ENCODE measurements at regions not wholly inside any gene's neighbourhood (a gene's known extent, or its start where the extent isn't known, plus 50 kb on each side); places are given as distances from the start of the nearest gene placed in this dataset.
A peak's percentile ranks its signal among the peaks of the same experiment; 100 is the strongest.

DNA sequence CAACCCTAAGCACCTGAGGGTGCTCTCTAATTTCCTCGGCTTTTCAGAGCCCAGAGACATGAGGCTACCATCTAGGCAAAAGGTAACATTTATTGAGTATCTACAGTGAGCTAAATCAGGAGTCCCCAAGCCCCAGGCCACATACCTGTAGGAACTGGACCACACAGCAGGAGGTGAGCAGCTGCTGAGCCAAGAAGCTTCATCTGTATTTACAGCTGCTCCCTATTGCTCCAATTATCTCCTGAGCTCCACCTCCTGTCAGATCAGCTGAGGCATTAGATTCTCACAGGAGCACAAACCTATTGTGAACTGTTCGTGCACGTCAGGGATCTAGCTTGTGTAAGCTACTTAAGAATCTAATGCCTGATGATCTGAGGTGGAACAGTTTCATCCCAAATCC, 70.2 kb downstream of the RND3 start:
- Histone ChIP-seq H3K9me3 (no peaks in the 10 kb centered on the region), H3K4me3 (no peak overlapping the region), H3K4me1 (no peaks in the 10 kb centered on the region), H3K36me3 (no peaks in the 10 kb centered on the region), H3K27ac (no peak overlapping the region), H3K27me3 (no peaks in the 10 kb centered on the region)
- 76 to 84% methylated on average over 3 of the region's 3 CpGs for WGBS, 2 donors
- DNase-seq (no peak), FAIRE-seq (no peak), ATAC-seq (no peak)
- intact Hi-C loops (cut with DNase I): no loop called here
- TF ChIP-seq, protein P1, sequence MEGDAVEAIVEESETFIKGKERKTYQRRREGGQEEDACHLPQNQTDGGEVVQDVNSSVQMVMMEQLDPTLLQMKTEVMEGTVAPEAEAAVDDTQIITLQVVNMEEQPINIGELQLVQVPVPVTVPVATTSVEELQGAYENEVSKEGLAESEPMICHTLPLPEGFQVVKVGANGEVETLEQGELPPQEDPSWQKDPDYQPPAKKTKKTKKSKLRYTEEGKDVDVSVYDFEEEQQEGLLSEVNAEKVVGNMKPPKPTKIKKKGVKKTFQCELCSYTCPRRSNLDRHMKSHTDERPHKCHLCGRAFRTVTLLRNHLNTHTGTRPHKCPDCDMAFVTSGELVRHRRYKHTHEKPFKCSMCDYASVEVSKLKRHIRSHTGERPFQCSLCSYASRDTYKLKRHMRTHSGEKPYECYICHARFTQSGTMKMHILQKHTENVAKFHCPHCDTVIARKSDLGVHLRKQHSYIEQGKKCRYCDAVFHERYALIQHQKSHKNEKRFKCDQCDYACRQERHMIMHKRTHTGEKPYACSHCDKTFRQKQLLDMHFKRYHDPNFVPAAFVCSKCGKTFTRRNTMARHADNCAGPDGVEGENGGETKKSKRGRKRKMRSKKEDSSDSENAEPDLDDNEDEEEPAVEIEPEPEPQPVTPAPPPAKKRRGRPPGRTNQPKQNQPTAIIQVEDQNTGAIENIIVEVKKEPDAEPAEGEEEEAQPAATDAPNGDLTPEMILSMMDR (IDR thresholded peaks at IDR 0.05): no peak

DNA sequence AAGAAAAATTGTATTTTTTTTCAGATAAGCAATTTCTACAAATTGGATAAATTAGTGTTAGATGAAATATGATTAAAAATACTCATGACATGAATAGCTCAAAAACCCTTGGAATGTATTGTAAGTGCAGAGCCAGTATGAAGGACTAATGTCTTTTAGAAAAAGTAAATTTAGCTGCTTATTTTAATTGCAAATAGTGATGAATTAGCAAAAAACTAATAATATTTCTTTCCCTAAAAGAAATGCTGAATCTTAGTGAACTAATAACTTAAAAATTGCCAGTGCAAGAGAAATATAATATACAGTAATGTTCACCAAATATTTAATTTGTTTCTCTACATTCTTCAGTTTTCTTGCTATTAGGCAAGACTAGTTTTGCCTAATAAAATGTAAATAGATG, 72.4 kb downstream of the RND3 start:
- no peak for FAIRE-seq
- ATAC-seq: no peak
- Histone ChIP-seq H3K36me3 (no peaks in the 10 kb centered on the region), H3K27me3 (no peaks in the 10 kb centered on the region), H3K4me1 (no peaks in the 10 kb centered on the region), H3K4me3 (no peak overlapping the region), H3K27ac (no peak overlapping the region), H3K9me3 (no peaks in the 10 kb centered on the region)
- DNase-seq: no peak
- intact Hi-C loops (cut with DNase I): no loop called here
- TF ChIP-seq, protein P1 (IDR thresholded peaks at IDR 0.05): no peak

DNA sequence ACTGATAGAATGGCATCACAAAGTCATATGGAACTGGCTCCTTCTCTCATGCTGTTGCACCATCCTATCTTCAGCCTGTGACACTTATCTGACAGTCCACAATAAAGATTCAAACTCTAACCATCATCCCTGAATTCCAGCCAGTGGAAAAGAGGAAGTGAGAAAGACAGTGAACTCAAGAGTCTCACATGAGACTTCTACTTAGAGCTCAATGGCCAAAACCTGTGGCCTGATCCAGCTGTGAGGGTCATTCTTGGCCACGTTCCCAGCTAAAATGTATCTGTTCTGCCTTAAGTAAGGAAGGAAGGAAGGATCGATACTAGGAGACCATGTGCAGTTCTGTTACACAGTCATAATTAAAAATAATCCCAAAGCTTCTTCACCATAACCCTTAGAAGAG, 73.6 kb downstream of the RND3 start:
- no peak overlapping the region for H3K27ac ChIP-seq
- H3K27me3 ChIP-seq: no peaks in the 10 kb centered on the region
- no peaks in the 10 kb centered on the region for H3K4me1 ChIP-seq
- H3K36me3 ChIP-seq: no peaks in the 10 kb centered on the region
- WGBS, 2 donors: 57 to 78% methylated on average over 2 of the region's 2 CpGs
- intact Hi-C loops (cut with DNase I): no loop called here
- FAIRE-seq (no peak), ATAC-seq (no peak), DNase-seq (no peak)
- TF ChIP-seq, protein P1 (IDR thresholded peaks at IDR 0.05): no peak
- H3K4me3 ChIP-seq: no peak overlapping the region
- H3K9me3 ChIP-seq: no peaks in the 10 kb centered on the region

DNA sequence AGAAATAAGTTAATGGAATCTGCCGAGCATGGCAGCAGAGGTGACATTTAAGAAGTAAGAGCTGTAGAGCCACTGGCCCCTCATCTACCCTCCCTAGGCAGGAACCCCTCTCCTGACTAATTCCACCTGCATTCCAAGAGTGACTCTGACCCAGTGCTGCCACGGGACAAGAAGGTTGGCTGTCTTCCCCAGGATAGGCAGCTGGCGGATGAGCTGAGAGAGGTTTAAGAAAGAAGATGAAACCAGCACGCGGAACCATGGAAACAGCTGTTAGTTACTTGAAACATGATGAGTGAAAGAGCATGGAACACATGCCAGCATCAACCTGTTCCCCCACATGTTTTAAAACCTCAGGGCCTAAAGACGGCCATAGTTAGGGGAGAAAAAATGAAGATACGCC, 74.1 kb downstream of the RND3 start:
- Histone ChIP-seq H3K4me1 (no peaks in the 10 kb centered on the region), H3K36me3 (no peaks in the 10 kb centered on the region), H3K27me3 (no peaks in the 10 kb centered on the region), H3K27ac (no peak overlapping the region), H3K9me3 (no peaks in the 10 kb centered on the region), H3K4me3 (no peak overlapping the region)
- DNase-seq: no peak
- WGBS, 2 donors: 87 to 93% methylated on average over 7 of the region's 7 CpGs
- TF ChIP-seq, protein P1 (IDR thresholded peaks at IDR 0.05): no peak
- intact Hi-C loops (cut with DNase I): no loop called here
- no peak for FAIRE-seq
- no peak for ATAC-seq

DNA sequence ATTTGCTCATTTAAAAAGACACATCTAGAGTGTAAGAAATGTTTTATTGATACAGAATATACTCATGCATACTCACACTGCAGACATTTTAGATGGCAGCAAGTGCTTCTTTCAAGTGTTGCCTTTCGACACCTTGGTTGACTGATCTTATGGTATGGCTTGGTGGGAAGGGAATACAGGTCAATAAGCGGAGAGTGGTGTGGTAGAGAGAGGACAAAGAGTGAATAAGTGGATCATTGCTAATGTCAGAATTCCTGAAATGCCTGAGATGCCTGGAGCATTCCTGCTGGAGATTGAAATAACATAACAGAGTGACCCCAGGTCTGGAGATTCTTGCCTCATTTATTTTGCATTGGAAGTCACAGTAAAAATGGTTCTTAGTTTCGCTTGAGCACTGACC, 76.7 kb downstream of the RND3 start:
- Histone ChIP-seq H3K4me3 (no peak overlapping the region), H3K27ac (no peak overlapping the region), H3K36me3 (no peaks in the 10 kb centered on the region), H3K4me1 (no peaks in the 10 kb centered on the region), H3K27me3 (no peaks in the 10 kb centered on the region), H3K9me3 (no peaks in the 10 kb centered on the region)
- ATAC-seq (peak in 3 of 4 donors; percentile 25 to 68 (median 46)), FAIRE-seq (no peak), DNase-seq (no peak)
- intact Hi-C loops (cut with DNase I): no loop called here
- 50 to 60% methylated on average over 3 of the region's 3 CpGs for WGBS, 2 donors
- TF ChIP-seq, protein P1 (IDR thresholded peaks at IDR 0.05): no peak
